Astrocyte of the hippocampus (primary cell): ENCODE measurements at regions not wholly inside any gene's neighbourhood (a gene's known extent, or its start where the extent isn't known, plus 50 kb on each side); places are given as distances from the start of the nearest gene placed in this dataset.
"Not testable (repeated sequence)": the region's sequence is repeated elsewhere in the genome, so short reads cannot be mapped to it uniquely, and the experiment has no call there.

Source experiments
- DNase-seq: peaks from one replicate; pipeline ENCODE4 v3.0.0; 2011; ENCODE audit warnings: low read depth, low spot score

GRCh38 chr9:41754822-41755221, 374.4 kb downstream of the CNTNAP3B start:
- not testable (repeated sequence) for DNase-seq

GRCh38 chr9:41754403-41754802, 374.8 kb downstream of the CNTNAP3B start:
- DNase-seq: not testable (repeated sequence)

DNA sequence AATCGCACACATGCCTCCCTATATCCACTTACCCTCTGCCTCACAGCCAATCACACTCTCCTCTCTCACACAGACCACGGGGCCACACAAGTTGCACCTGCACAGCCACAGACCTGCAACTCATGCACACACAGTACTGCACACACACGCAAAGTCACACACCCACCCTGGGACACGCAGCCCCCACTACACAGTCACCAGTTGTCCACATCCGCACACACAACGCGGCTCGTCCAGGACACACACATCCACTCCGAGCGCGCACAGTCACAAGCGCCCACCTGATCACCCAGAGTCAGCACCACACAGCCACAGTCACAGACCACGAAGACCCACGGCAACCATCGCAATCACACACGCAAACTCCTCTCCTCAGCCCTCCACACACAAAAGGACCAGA, 387.3 kb downstream of the CNTNAP3B start:
- DNase-seq: not testable (repeated sequence)

DNA sequence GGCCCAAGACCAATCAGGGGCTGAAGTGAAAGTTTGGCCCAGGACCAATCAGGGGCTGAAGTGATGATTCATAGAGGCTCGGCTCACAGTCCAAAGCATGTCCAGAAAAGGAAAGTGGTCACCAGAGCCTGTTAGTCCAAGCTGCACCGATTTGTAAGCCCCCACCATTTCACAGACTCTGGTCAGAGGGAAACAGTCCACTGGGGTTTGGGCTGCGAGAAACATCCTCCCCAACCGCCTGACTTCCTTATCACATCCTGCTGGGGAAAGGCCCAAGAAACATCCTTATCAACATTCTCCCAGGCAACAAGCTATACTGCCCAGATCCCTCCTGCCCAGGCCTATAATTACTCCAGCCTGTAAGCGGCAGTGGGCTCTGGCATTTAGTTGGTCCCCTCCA, 388.1 kb downstream of the CNTNAP3B start:
- not testable (repeated sequence) for DNase-seq

GRCh38 chr9:41738681-41739080, 390.5 kb downstream of the CNTNAP3B start:
- DNase-seq: not testable (repeated sequence)

DNA sequence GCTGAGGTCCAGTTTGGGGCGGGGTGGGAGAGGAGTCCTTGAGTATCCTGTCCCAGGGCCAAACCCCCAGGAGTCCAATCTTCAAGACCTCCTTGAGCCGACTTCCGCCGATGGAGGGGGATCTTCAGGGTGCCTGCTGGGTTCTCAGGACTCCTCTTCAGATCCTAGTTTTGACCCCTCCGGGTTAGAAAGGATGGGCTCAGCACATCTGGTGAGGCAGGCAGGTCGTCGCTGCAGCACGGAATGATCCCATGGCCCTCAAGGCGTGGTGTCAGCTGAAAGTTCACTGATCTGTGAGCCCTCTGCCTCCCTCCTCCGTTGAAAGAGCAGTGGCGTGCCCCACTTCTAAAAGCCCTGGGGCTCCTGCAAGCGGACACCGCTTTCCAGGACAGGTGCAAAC, 430.0 kb downstream of the CNTNAP3B start:
- DNase-seq: not testable (repeated sequence)

DNA sequence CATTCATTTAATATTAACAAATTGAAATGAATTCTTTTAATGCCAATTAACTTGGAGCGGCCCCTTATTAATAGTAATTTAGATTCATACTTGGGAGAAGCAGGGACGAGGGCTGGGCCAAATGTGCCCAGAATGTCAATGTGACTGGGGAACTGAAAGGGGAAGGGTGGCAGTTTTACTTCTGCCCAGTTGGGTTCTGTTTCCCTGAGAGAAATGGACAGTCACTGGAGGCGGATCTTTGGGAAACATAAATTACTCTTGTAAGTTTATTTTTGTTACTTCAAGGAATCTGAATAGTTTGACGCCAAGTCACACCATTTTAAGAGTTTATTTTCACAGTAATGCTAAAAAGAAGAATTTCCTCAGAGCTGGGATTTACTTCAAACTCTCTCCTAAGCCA, 432.1 kb downstream of the CNTNAP3B start:
- DNase-seq: not testable (repeated sequence)

- not testable (repeated sequence) for DNase-seq
Measured at GRCh38 chr9:41679312-41679711, 449.9 kb downstream of the CNTNAP3B start.

- DNase-seq: not testable (repeated sequence)
Measured at GRCh38 chr9:41663497-41664036, 465.7 kb downstream of the CNTNAP3B start.

DNA sequence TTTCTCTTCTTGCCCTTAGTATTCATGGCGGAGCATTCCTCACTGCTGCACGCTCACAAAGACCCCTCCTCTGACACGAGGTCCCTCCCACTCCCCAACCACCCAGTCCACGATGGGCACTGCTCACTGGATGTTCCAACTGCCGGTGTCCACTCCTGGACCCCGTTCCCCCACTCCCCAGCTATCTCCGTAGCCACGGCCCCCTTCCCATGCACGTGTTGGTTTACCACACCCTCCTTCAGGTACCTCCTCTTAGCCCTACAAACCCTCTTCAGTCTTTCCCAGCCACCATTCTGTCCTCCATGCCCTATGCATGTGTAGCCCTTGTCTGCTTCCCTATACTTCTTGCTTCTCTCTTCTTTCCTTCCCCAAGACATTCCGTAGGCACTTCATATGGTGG, 469.6 kb upstream of the ZNG1F start:
- DNase-seq: not testable (repeated sequence)

DNA sequence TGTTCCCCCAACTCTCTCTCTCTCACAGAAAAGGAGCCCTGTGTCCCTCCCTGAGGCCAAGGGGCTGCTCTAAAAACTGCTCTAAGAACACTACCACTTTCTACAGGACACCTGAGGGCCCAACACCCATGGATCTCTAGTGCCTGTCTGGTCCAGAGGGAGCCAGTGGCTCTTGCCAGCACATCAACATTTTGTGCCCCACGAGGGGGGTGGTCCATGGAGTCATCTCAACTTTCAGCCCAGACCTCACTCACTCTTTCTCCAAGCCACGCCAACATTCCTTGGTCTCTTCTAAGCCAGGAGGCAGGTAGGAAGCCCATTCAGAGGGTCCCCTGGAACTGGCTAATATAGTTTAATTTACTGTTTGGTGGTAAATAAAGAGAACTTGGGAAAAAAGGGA, 469.0 kb upstream of the ZNG1F start:
- not testable (repeated sequence) for DNase-seq

- DNase-seq: not testable (repeated sequence)
Measured at GRCh38 chr9:41657141-41657540, 468.0 kb upstream of the ZNG1F start.

GRCh38 chr9:41655071-41655554, 466.0 kb upstream of the ZNG1F start:
- DNase-seq: peak; percentile 24

GRCh38 chr9:41654349-41654748, 465.2 kb upstream of the ZNG1F start:
- DNase-seq: not testable (repeated sequence)

DNA sequence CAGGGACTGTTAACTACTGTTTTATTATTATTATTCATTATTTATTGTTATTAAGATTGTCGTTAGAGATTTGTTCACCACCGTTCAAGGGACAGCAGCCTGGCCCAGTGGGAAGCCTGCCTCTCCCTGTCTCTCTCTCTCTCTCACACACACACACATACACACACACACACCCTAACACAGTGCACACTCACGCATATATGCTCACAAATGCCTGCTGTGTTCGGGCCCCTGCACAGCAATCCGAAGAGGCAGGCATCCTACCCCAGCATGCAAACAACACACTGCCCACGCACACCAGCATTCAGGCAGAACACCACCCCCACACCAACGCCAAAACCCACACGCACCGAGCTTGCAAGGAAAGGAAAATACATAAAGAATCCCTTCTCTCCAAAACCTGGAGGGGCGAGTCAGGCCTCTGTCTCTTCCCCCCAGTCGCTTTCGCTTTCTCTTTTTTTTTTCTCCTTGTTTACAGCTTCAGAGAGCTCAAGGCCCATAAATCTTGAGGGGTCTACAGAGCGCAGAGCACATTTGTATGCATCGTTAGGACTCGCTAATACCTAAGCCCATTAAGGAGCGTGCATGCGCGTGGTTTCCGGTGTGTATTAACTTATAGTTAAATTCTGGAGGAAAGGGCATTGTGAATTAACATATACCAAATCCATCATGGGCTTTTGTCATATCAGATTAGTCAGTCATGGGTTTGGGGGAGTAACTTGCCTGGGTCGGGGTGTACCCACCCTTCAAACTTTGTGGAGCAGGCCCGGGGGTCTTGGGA, 464.6 kb upstream of the ZNG1F start:
- not testable (repeated sequence) for DNase-seq

DNA sequence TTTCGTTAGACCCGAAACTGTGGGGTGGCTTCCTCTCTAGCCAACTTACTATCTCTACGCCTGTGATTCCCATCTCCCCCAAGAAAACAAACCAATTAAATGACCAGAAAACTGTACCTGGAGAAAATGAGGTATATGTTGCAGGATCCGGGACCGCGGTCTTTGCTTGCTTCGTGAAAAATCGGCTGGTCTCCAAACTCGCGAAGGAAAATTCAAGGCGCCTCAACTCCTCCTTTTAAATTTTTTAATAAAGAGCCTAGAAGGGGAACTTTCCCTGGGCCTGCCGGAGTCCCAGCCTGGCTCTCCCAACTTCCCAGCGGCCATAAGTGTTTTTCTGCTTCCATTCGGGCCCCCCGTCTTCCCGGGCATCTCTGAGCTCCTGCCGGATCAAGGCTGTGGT, 463.7 kb upstream of the ZNG1F start:
- DNase-seq: not testable (repeated sequence)

- not testable (repeated sequence) for DNase-seq
Measured at GRCh38 chr9:41652100-41652713, 463.1 kb upstream of the ZNG1F start.

DNA sequence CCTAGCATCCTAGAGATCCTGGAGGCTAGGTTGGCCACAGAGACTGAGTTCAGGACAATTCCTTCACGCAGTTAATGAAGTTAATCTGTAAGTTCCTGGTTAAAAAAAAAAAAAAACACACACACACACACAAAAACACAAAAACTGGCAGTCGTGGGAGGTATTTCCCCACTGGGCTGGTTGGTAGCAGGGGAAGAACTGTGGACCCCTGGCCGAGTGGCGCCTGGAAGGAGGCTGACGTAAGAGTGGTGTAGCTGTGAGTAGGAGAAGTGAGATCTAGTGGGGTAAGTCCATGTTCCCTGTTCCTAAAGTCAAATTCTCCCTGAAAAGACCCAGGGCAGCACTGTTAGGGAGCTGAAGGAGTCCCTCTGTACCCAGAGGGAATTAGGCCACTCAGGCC, 461.0 kb upstream of the ZNG1F start:
- not testable (repeated sequence) for DNase-seq

DNA sequence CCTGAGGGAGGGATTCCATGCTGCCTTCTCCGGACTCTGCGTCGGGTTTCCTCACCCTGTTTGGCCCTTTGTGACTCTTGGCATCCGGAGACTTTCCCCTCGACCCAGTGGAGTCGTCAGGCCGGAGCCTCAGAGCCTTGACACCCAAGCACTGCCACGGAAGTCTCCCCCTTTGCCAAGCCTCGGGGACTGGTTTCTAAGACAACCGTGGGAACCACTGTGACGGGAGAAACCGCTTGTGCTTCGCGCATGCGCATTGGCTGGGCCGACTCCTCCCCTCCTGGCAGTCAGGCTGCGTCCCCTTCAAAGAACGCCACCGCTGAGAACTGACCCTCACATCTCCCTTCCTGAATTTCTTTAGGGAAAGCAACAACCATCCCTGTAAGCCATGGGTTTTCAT, 459.4 kb upstream of the ZNG1F start:
- DNase-seq: not testable (repeated sequence)

DNA sequence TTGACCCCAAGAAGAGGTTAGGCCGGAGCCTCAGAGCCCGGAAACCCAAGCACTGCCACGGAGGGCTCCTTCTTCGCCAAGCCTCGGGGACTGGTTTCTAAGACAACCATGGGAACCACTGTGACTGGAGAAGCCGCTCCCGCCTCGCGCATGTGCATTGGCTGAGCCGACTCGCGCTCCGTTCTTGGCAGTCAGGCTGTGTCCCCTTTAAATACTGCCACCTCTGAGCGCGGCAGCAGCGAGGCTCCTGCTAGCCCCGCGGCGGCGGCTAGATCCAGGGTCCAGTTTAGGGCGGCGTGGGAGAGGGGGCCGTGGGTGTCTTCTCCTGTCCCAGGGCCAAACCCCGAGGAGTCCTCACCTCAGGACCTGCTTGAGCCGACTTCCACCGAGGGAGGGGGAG, 457.1 kb upstream of the ZNG1F start:
- DNase-seq: not testable (repeated sequence)

- DNase-seq: peak; percentile 77
Measured at GRCh38 chr9:41643571-41644279, 454.6 kb upstream of the ZNG1F start.

GRCh38 chr9:41633726-41634125, 444.6 kb upstream of the ZNG1F start:
- not testable (repeated sequence) for DNase-seq
